ENCODE measurements at regions not wholly inside any gene's neighbourhood (a gene's known extent, or its start where the extent isn't known, plus 50 kb on each side); places are given as distances from the start of the nearest gene placed in this dataset.

DNA sequence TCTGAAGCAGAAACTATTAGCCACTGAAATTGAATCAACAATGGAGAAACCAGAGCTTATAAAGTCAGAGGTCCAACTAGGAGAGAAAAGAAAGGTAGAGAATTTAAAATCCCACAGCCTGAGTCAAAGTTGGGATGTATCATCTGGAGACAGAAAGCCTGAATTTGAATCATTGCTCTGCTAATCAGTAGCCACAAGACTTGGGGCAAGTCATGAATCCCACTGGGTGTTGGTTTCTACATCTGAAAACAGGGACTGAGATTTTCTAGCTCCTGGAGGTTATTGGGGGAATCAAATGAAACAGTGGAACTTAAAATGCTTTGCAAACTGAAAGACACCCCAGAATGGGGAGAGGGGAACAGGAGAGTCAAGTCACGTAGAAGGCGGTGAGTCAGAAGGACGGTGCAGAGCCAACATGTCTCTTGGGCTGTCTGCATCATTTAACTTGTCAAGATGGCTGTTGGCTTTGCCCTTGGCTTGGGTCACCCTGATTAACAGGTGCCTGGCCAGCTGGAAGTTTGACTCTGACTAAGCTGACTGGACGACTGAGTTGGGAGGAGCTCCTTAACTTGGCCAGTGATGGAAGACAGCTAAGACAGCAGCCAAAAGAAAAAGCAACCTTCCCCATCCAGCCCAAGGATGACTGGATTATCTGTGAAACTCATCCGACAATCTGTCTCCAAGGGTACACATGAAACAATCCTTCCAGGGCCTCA lies 60.6 kb upstream of the ADRA1B start:
- DNase-seq (ENCODE audit: low spot score) = no peak

GRCh38 chr5:159858871-159859270 lies 57.4 kb upstream of the ADRA1B start:
- no peak for DNase-seq (ENCODE audit: low spot score)

DNA sequence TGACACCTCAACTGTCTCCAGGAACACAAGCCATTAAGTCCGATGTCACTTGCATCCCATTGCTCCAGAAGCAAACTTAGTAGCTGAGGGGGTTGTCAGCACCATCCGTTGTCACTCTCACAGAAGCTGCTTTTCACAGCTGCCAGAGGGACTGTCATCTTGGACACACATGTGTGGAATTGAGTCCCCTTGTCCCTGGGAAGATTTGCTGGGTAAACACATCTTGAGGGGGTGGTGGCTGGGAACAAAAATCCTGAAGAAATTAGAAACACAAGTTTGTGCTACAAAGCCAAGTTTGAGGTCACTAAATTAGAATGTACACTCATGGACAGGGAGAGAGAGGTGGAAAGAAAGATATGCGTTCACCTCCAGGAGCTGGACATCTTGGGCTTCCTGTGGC lies 55.2 kb upstream of the ADRA1B start:
- no peak for DNase-seq (ENCODE audit: low spot score)

GRCh38 chr5:159864885-159865691 lies 51.2 kb upstream of the ADRA1B start:
- DNase-seq (ENCODE audit: low spot score) = no peak

DNA sequence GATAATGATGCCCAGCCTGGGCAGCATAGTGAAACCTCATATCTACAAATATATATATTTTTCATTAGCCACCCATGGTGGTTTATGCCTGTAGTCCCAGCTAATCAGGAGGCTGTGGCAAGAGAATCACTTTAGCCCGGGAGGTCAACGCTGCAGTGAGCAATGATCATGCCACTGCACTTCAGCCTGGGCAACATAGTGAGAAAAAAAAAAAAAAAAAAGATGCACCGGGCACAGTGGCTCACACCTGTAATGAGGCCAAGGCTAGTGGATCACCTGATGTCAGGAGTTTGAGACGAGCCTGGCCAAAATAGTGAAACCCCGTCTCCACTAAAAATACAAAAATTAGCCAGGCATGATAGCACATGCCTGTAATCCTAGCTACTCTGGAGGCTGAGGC lies 50.2 kb upstream of the ADRA1B start:
- no peak for DNase-seq (ENCODE audit: low spot score)

Measured in CD4-positive, alpha-beta T cell treated with Interleukin-6 at 100 ng/mL for 8 hours (primary cell).